Panc1 (cell line): ENCODE measurements at regions not wholly inside any gene's neighbourhood (a gene's known extent, or its start where the extent isn't known, plus 50 kb on each side); places are given as distances from the start of the nearest gene placed in this dataset.

Source experiments
- ATAC-seq: fragments of 200-7000 bp; cut with Tn5 transposase; 2 replicates; pipeline ENCODE4 v1.9.1; 2020; ENCODE audit warnings: mild to moderate bottlenecking, moderate library complexity
- BruUV-seq: library from RNA; stranded (reverse); fragments of 400-500 nt; replicated peaks from 2 replicates; lab custom pipeline; 2021; lab: Mats Ljungman, UMichigan
- CTCF ChIA-PET: fragments of 300-600 bp; sonication (Branson Sonifier 250); formaldehyde crosslinking; loops from one replicate; lab custom pipeline; 2022; ENCODE audit warnings: antibody characterized with exemption; lab: Charles Lee
- POLR2A ChIA-PET: fragments of 300-600 bp; sonication (Branson Sonifier 250); formaldehyde crosslinking; loops from one replicate; lab custom pipeline; 2022; ENCODE audit warnings: antibody characterized with exemption; lab: Charles Lee
- DNase-seq: peaks from one replicate; pipeline ENCODE4 v3.0.0-alpha.2; 2010; ENCODE audit warnings: low read depth, low spot score
- H3K27ac ChIP-seq: 2 replicates; pipeline ENCODE4 v1.5.1; 2011; ENCODE audit warnings: mild to moderate bottlenecking, low read length, inconsistent platforms
- H3K27me3 ChIP-seq: fragments of 200-500 bp; sonication (Bioruptor generic); 2 replicates; pipeline ENCODE4 v1.6.0; 2014; ENCODE audit warnings: low read length, inconsistent platforms; ENCODE audit not compliant: control insufficient read depth, insufficient read depth
- H3K36me3 ChIP-seq: fragments of 200-500 bp; sonication (Bioruptor generic); 2 replicates; pipeline ENCODE4 v1.5.1; 2014; ENCODE audit warnings: inconsistent platforms, mild to moderate bottlenecking, low read length, moderate library complexity; ENCODE audit not compliant: control insufficient read depth, insufficient read depth
- H3K4me1 ChIP-seq: 2 replicates; pipeline ENCODE4 v1.5.1; 2011; ENCODE audit warnings: inconsistent platforms, mild to moderate bottlenecking, low read length, moderate library complexity; ENCODE audit not compliant: control insufficient read depth, insufficient read depth
- H3K4me3 ChIP-seq, 2 experiments: 2 replicates each; pipeline ENCODE4 v1.5.1; 2011 to 2012; ENCODE audit warnings: low read depth in 2 of 2, low read length in 2 of 2, mild to moderate bottlenecking in 2 of 2, inconsistent platforms in 1 of 2, moderate library complexity in 1 of 2
- H3K9me3 ChIP-seq: fragments of 200-500 bp; sonication (Bioruptor generic); 2 replicates; pipeline ENCODE4 v1.5.1; 2014; ENCODE audit warnings: low read depth, mild to moderate bottlenecking, inconsistent platforms, low read length, moderate library complexity; ENCODE audit not compliant: control insufficient read depth, insufficient read depth
- POLR2AphosphoS5 ChIP-seq: IDR thresholded peaks from 2 replicates; pipeline ENCODE4 v1.6.1; 2012; ENCODE audit warnings: mild to moderate bottlenecking, low read depth, low read length, moderate library complexity
- REST ChIP-seq, 2 experiments: IDR thresholded peaks; 2 replicates each; pipeline ENCODE4 v1.6.1; 2011 to 2012; ENCODE audit warnings: low read depth in 2 of 2, control low read depth in 1 of 2, low read length in 1 of 2, mild to moderate bottlenecking in 1 of 2, moderate library complexity in 1 of 2; ENCODE audit not compliant: insufficient read depth in 1 of 2
- SIN3A ChIP-seq: IDR thresholded peaks from 2 replicates; pipeline ENCODE4 v1.6.1; 2012; ENCODE audit warnings: low read depth, mild to moderate bottlenecking, low read length, moderate library complexity, borderline replicate concordance; ENCODE audit not compliant: insufficient read depth
- TCF7L2 ChIP-seq: IDR thresholded peaks from 2 replicates; pipeline ENCODE4 v1.6.1; 2011; ENCODE audit warnings: mild to moderate bottlenecking, low read depth, low read length, inconsistent platforms
- in situ Hi-C: cut with HindIII; loops from 2 replicates; pipeline ENCODE4 v1.10.0; 2016; ENCODE audit warnings: low sequenced_read_pairs, low pct_unique_long_range_greater_than_20kb
- intact Hi-C: fragments of 100-400 bp; cut with micrococcal nuclease; formaldehyde crosslinking; loops from one replicate; pipeline ENCODE4 v1.10.0; 2022; ENCODE audit not compliant: unreplicated experiment
- TF ChIP-seq, protein P1 (sequence below): fragments of 450-650 bp; IDR thresholded peaks from 2 replicates; pipeline ENCODE4 v1.5.1; 2017; ENCODE audit warnings: mild to moderate bottlenecking

GRCh38 chr3:159026510-159026909 is 224.7 kb downstream of the MFSD1 start:
- POLR2A ChIA-PET: no interaction called here
- BruUV-seq: no TSS peak
- CTCF ChIA-PET: no interaction called here

GRCh38 chr3:159028706-159029105 is 226.9 kb downstream of the MFSD1 start:
- Histone ChIP-seq H3K27ac (no peak overlapping the region), H3K36me3 (no peaks in the 10 kb centered on the region), H3K4me1 (no peaks in the 10 kb centered on the region), H3K4me3 (no peak overlapping the region), H3K9me3 (no peaks in the 10 kb centered on the region), H3K27me3 (no peaks in the 10 kb centered on the region)
- no peak for ATAC-seq
- ChIA-PET CTCF (interaction anchor here (0.6 kb wide), 1 partner anchor 166 kb away, joined by 3 read pairs; no protein-coding TSS in a partner anchor), POLR2A (no interaction called here)
- TF ChIP-seq TCF7L2: no peak
- TF ChIP-seq REST (IDR thresholded peaks at IDR 0.05; ENCODE audit: insufficient read depth in 1 of 2, low read depth in 2 of 2, low read length in 1 of 2): no peak
- TF ChIP-seq SIN3A: no peak
- no peak for TF ChIP-seq POLR2AphosphoS5
- TF ChIP-seq, protein P1, sequence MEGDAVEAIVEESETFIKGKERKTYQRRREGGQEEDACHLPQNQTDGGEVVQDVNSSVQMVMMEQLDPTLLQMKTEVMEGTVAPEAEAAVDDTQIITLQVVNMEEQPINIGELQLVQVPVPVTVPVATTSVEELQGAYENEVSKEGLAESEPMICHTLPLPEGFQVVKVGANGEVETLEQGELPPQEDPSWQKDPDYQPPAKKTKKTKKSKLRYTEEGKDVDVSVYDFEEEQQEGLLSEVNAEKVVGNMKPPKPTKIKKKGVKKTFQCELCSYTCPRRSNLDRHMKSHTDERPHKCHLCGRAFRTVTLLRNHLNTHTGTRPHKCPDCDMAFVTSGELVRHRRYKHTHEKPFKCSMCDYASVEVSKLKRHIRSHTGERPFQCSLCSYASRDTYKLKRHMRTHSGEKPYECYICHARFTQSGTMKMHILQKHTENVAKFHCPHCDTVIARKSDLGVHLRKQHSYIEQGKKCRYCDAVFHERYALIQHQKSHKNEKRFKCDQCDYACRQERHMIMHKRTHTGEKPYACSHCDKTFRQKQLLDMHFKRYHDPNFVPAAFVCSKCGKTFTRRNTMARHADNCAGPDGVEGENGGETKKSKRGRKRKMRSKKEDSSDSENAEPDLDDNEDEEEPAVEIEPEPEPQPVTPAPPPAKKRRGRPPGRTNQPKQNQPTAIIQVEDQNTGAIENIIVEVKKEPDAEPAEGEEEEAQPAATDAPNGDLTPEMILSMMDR: no peak
- BruUV-seq: no TSS peak
- intact Hi-C loops: no loop called here
- DNase-seq: no peak
- in situ Hi-C loops: no loop called here

More at GRCh38 chr3:159026510-159026909, 224.7 kb downstream of the MFSD1 start:
- Histone ChIP-seq H3K27me3 (no peaks in the 10 kb centered on the region), H3K9me3 (no peaks in the 10 kb centered on the region), H3K4me1 (no peaks in the 10 kb centered on the region), H3K36me3 (no peaks in the 10 kb centered on the region), H3K4me3 (no peak overlapping the region), H3K27ac (no peak overlapping the region)
- in situ Hi-C loops (no loop called here), intact Hi-C loops (no loop called here)
- DNase-seq (no peak), ATAC-seq (no peak)
- TF ChIP-seq REST (IDR thresholded peaks at IDR 0.05; ENCODE audit: insufficient read depth in 1 of 2, low read depth in 2 of 2, low read length in 1 of 2) (no peak), POLR2AphosphoS5 (no peak), TCF7L2 (no peak), SIN3A (no peak)
- TF ChIP-seq, protein P1: no peak
